ENCODE measurements at regions not wholly inside any gene's neighbourhood (a gene's known extent, or its start where the extent isn't known, plus 50 kb on each side); places are given as distances from the start of the nearest gene placed in this dataset.

- no peak for DNase-seq
- Histone ChIP-seq H3K4me3 (no peak overlapping the region), H3K4me1 (no peaks in the 10 kb centered on the region), H3K27ac (no peak overlapping the region), H3K9me3 (no peaks in the 10 kb centered on the region), H3K36me3 (replicated peaks in 1 of 2; ENCODE audit: insufficient read depth in 1 of 2, low read depth in 2 of 2) (no peaks in the 10 kb centered on the region), H3K27me3 (no peaks in the 10 kb centered on the region)
- intact Hi-C loops (cut with DNase I) = no loop called here
- ATAC-seq = no peak
- 87% methylated on average over 2 of the region's 2 CpGs for WGBS, 2 donors
- TF ChIP-seq CTCF (IDR thresholded peaks at IDR 0.05) (no peak), POLR2A (IDR thresholded peaks at IDR 0.05) (no peak)
Measured at GRCh38 chr4:116664198-116664597, 421.2 kb downstream of the TRAM1L1 start.

- ATAC-seq = no peak
- no peak for TF ChIP-seq POLR2A (IDR thresholded peaks at IDR 0.05)
- TF ChIP-seq CTCF (IDR thresholded peaks at IDR 0.05) = no peak
- Histone ChIP-seq H3K27me3 (no peaks in the 10 kb centered on the region), H3K4me3 (no peak overlapping the region), H3K9me3 (no peaks in the 10 kb centered on the region), H3K27ac (no peak overlapping the region), H3K36me3 (replicated peaks in 1 of 2; ENCODE audit: insufficient read depth in 1 of 2, low read depth in 2 of 2) (no peaks in the 10 kb centered on the region), H3K4me1 (no peaks in the 10 kb centered on the region)
- WGBS, 2 donors = 62 to 66% methylated on average over 3 of the region's 3 CpGs
- intact Hi-C loops (cut with DNase I) = no loop called here
- no peak for DNase-seq
Measured at GRCh38 chr4:116639070-116639577, 446.3 kb downstream of the TRAM1L1 start.

- Histone ChIP-seq H3K27me3 (no peaks in the 10 kb centered on the region), H3K9me3 (no peaks in the 10 kb centered on the region), H3K36me3 (replicated peaks in 1 of 2; ENCODE audit: insufficient read depth in 1 of 2, low read depth in 2 of 2) (no peaks in the 10 kb centered on the region), H3K27ac (no peak overlapping the region), H3K4me3 (no peak overlapping the region), H3K4me1 (no peaks in the 10 kb centered on the region)
- ATAC-seq (no peak), DNase-seq (no peak)
- TF ChIP-seq POLR2A (IDR thresholded peaks at IDR 0.05) = no peak
- TF ChIP-seq CTCF (IDR thresholded peaks at IDR 0.05) = no peak
- intact Hi-C loops (cut with DNase I) = no loop called here
Measured at GRCh38 chr4:116638592-116638991, 446.8 kb downstream of the TRAM1L1 start.

GRCh38 chr4:116636917-116637316 is 448.5 kb downstream of the TRAM1L1 start:
- no peaks in the 10 kb centered on the region for H3K9me3 ChIP-seq
- intact Hi-C loops (cut with DNase I) = no loop called here
- ATAC-seq (no peak), DNase-seq (no peak)
- TF ChIP-seq POLR2A (IDR thresholded peaks at IDR 0.05) (no peak), CTCF (IDR thresholded peaks at IDR 0.05) (no peak)
- no peaks in the 10 kb centered on the region for H3K36me3 ChIP-seq (replicated peaks in 1 of 2; ENCODE audit: insufficient read depth in 1 of 2, low read depth in 2 of 2)
- no peaks in the 10 kb centered on the region for H3K4me1 ChIP-seq
- no peak overlapping the region for H3K4me3 ChIP-seq
- no peaks in the 10 kb centered on the region for H3K27me3 ChIP-seq
- no peak overlapping the region for H3K27ac ChIP-seq
- WGBS, 2 donors = 10 to 14% methylated on average over 1 of the region's 1 CpG

- intact Hi-C loops (cut with DNase I) = no loop called here
- Histone ChIP-seq H3K4me3 (no peak overlapping the region), H3K4me1 (no peaks in the 10 kb centered on the region), H3K9me3 (no peaks in the 10 kb centered on the region), H3K27me3 (no peaks in the 10 kb centered on the region), H3K27ac (no peak overlapping the region), H3K36me3 (replicated peaks in 1 of 2; ENCODE audit: insufficient read depth in 1 of 2, low read depth in 2 of 2) (no peaks in the 10 kb centered on the region)
- TF ChIP-seq CTCF (IDR thresholded peaks at IDR 0.05) = no peak
- no peak for TF ChIP-seq POLR2A (IDR thresholded peaks at IDR 0.05)
- DNase-seq = no peak
- ATAC-seq = no peak
Measured at GRCh38 chr4:116632269-116632668, 453.1 kb downstream of the TRAM1L1 start.
